Caco-2 (cell line): ENCODE measurements at regions not wholly inside any gene's neighbourhood (a gene's known extent, or its start where the extent isn't known, plus 50 kb on each side); places are given as distances from the start of the nearest gene placed in this dataset.

ENCODE experiments used
- BruUV-seq: library from RNA; stranded (reverse); fragments of 400-500 nt; replicated peaks from 2 replicates; lab custom pipeline; 2021; lab: Mats Ljungman, UMichigan
- CTCF ChIA-PET: fragments of 300-600 bp; sonication (Branson Sonifier 250); formaldehyde crosslinking; loops from one replicate; lab custom pipeline; 2022; ENCODE audit warnings: antibody characterized with exemption; lab: Charles Lee
- POLR2A ChIA-PET: fragments of 300-600 bp; sonication (Branson Sonifier 250); formaldehyde crosslinking; loops from one replicate; lab custom pipeline; 2022; ENCODE audit warnings: antibody characterized with exemption; lab: Charles Lee
- DNase-seq, 2 experiments: peaks; one replicate each; pipeline versions ENCODE4 v3.0.0 to v3.0.0-alpha.2; 2020 to 2022
- H3K27me3 ChIP-seq: replicated peaks from 2 replicates; pipeline ENCODE4 v1.6.0; 2011; ENCODE audit warnings: low read length; ENCODE audit not compliant: control insufficient read depth, insufficient read depth
- H3K36me3 ChIP-seq: 2 replicates; pipeline ENCODE4 v1.5.1; 2011; ENCODE audit warnings: low read length; ENCODE audit not compliant: control insufficient read depth, insufficient read depth
- H3K4me1 ChIP-seq: fragments of 250-450 bp; sonication (Bioruptor Pico); 2 replicates; pipeline ENCODE4 v1.5.1; 2020; ENCODE audit warnings: mild to moderate bottlenecking
- H3K4me3 ChIP-seq: 2 replicates; pipeline ENCODE4 v1.5.1; 2011; ENCODE audit warnings: low read depth, mild to moderate bottlenecking, control low read depth, low read length
- H3K9me3 ChIP-seq: fragments of 250-450 bp; sonication (Bioruptor Pico); 2 replicates; pipeline ENCODE4 v1.5.1; 2020; ENCODE audit warnings: mild to moderate bottlenecking, moderate library complexity
- H3K27ac Mint-ChIP-seq: one replicate; pipeline ENCODE4 v1.8.0; 2022; ENCODE audit warnings: mixed read lengths; ENCODE audit not compliant: unreplicated experiment
- H3K27me3 Mint-ChIP-seq: one replicate; pipeline ENCODE4 v1.8.0; 2022; ENCODE audit warnings: mixed read lengths; ENCODE audit not compliant: insufficient read depth, unreplicated experiment
- H3K36me3 Mint-ChIP-seq: one replicate; pipeline ENCODE4 v1.8.0; 2022; ENCODE audit warnings: mild to moderate bottlenecking, mixed read lengths; ENCODE audit not compliant: insufficient read depth, unreplicated experiment
- H3K4me1 Mint-ChIP-seq: one replicate; pipeline ENCODE4 v1.8.0; 2022; ENCODE audit warnings: low read depth, mixed read lengths; ENCODE audit not compliant: unreplicated experiment
- H3K4me3 Mint-ChIP-seq: one replicate; pipeline ENCODE4 v1.8.0; 2022; ENCODE audit warnings: mild to moderate bottlenecking, moderate library complexity, mixed read lengths; ENCODE audit not compliant: unreplicated experiment
- H3K9me3 Mint-ChIP-seq: one replicate; pipeline ENCODE4 v1.8.0; 2022; ENCODE audit warnings: mixed read lengths; ENCODE audit not compliant: unreplicated experiment
- intact Hi-C: fragments of 100-400 bp; cut with micrococcal nuclease; formaldehyde crosslinking; loops from one replicate; pipeline ENCODE4 v1.10.0; 2022; ENCODE audit not compliant: unreplicated experiment
- TF ChIP-seq, protein P1 (sequence below), 2 experiments: fragments of 200-600 bp in 1 of 2; IDR thresholded peaks; 1 replicate in 1 of 2; 2 replicates in 1 of 2; pipeline versions ENCODE4 v1.5.1 to v1.8.0; 2011 to 2022; ENCODE audit warnings: antibody characterized with exemption in 1 of 2, control low read depth in 1 of 2, inconsistent platforms in 1 of 2, low read depth in 1 of 2, low read length in 1 of 2, mild to moderate bottlenecking in 1 of 2, moderate library complexity in 1 of 2; ENCODE audit not compliant: insufficient read depth in 1 of 2, severe bottlenecking in 1 of 2, unreplicated experiment in 1 of 2

DNA sequence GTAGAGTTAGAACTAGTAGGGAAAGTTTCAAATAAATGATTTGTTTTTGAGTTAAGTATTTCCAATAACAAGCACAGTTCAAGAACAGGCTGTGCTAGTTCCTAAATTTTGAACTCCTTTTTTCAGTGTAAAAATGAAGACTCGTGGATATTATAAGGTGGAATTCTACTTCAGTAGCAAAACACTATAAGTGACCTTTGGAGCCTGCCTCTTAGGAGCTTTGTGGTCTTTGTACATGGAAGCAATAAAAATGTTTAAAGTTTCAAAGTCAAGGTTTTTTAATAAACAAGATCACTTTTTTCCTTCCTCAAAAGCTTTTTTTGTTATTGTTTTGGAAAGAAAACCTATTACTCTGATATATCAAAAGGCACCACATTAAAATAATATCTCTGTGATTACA lies 292.4 kb upstream of the VWC2 start:
- DNase-seq: no peak
- TF ChIP-seq, protein P1, sequence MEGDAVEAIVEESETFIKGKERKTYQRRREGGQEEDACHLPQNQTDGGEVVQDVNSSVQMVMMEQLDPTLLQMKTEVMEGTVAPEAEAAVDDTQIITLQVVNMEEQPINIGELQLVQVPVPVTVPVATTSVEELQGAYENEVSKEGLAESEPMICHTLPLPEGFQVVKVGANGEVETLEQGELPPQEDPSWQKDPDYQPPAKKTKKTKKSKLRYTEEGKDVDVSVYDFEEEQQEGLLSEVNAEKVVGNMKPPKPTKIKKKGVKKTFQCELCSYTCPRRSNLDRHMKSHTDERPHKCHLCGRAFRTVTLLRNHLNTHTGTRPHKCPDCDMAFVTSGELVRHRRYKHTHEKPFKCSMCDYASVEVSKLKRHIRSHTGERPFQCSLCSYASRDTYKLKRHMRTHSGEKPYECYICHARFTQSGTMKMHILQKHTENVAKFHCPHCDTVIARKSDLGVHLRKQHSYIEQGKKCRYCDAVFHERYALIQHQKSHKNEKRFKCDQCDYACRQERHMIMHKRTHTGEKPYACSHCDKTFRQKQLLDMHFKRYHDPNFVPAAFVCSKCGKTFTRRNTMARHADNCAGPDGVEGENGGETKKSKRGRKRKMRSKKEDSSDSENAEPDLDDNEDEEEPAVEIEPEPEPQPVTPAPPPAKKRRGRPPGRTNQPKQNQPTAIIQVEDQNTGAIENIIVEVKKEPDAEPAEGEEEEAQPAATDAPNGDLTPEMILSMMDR (IDR thresholded peaks at IDR 0.05; ENCODE audit: insufficient read depth in 1 of 2, low read depth in 1 of 2, low read length in 1 of 2, severe bottlenecking in 1 of 2, unreplicated experiment in 1 of 2): no peak
- ChIA-PET CTCF (no interaction called here), POLR2A (no interaction called here)
- H3K4me3 ChIP-seq: no peak overlapping the region
- no peaks in the 10 kb centered on the region for H3K36me3 Mint-ChIP-seq
- intact Hi-C loops: no loop called here
- peaks cover 19% of the 10 kb centered on the region for H3K27me3 Mint-ChIP-seq
- peaks cover 8% of the 10 kb centered on the region for H3K9me3 Mint-ChIP-seq
- H3K36me3 ChIP-seq: no peaks in the 10 kb centered on the region
- no peak overlapping the region for H3K27ac Mint-ChIP-seq
- H3K4me1 Mint-ChIP-seq: no peaks in the 10 kb centered on the region
- H3K27me3 ChIP-seq: no peaks in the 10 kb centered on the region
- no TSS peak for BruUV-seq
- no peak overlapping the region for H3K4me3 Mint-ChIP-seq
- peaks cover 6% of the 10 kb centered on the region; the same call in 1 of the 2 replicates for H3K4me1 ChIP-seq
- H3K9me3 ChIP-seq: no peaks in the 10 kb centered on the region

DNA sequence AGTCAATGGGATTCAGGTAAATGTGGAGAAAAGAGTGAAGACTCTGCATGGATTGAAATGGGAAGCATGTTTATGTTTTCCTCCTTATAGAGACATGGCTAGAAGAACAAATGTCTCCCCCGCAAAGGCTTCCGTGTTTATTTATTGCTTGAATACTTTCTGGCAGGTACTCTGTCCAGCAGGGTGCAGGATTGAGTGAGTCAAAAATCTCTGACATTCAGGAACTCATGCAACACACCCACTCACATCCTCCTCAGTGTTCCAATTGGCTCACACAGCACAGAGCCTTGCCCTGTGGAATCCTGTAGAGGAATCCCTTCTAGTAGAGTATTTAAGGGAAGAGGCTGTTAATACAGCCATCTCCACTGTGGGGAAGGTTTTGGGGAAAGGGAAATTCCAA lies 290.3 kb upstream of the VWC2 start:
- DNase-seq: peak; percentile 17 to 35

DNA sequence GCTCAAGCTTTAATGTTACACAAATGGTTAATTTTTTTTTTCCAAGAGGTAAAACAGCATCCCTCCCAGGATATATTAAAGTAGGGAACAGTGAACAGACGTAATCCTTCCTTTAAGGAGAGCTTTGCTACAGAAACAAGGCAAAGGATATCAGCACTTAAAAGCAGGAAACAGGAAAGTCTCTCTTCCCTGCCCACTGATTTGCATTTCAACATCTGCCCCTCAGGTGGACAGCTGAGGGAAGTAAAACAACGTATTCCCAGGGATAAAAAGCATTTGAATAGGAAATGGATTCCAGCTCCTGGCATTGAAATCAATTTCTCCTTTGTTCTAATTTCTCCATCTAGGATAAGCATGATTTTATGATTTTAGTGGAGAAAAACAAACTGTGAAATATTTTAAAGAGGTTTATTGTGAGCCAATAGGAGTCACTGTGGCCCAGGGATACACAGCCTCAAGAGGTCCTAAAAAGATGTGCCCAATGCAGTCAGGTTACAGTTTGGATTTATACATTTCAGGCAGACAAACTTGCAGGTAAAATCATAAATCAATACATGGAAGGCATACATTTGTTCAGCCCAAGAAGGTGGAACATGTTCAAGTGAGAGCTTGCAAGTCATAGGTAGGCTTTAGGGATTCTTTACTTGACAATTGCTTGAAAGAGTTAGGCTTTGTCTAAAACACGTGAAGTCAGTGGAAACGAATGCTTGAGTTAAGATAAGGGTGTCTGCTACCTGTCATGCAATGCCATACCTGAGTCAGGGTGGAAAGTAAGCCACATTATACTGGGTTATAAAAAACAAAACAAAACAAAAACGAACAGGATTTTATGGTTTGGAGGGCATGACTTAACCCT lies 286.2 kb upstream of the VWC2 start:
- POLR2A ChIA-PET: no interaction called here
- no peak overlapping the region for H3K4me3 Mint-ChIP-seq
- CTCF ChIA-PET: no interaction called here
- H3K4me3 ChIP-seq: no peak overlapping the region
- H3K27ac Mint-ChIP-seq: no peak overlapping the region
- H3K27me3 ChIP-seq: no peaks in the 10 kb centered on the region
- H3K4me1 ChIP-seq: no peaks in the 10 kb centered on the region
- no TSS peak for BruUV-seq
- H3K27me3 Mint-ChIP-seq: no peaks in the 10 kb centered on the region
- TF ChIP-seq, protein P1 (IDR thresholded peaks at IDR 0.05; ENCODE audit: insufficient read depth in 1 of 2, low read depth in 1 of 2, low read length in 1 of 2, severe bottlenecking in 1 of 2, unreplicated experiment in 1 of 2): no peak
- H3K4me1 Mint-ChIP-seq: no peaks in the 10 kb centered on the region
- H3K36me3 Mint-ChIP-seq: no peaks in the 10 kb centered on the region
- intact Hi-C loops: no loop called here
- DNase-seq: no peak
- no peaks in the 10 kb centered on the region for H3K36me3 ChIP-seq
- no peaks in the 10 kb centered on the region for H3K9me3 ChIP-seq
- H3K9me3 Mint-ChIP-seq: no peaks in the 10 kb centered on the region

More for the DNA sequence above, 290.3 kb upstream of the VWC2 start:
- POLR2A ChIA-PET: no interaction called here
- BruUV-seq: no TSS peak
- TF ChIP-seq, protein P1 (IDR thresholded peaks at IDR 0.05; ENCODE audit: insufficient read depth in 1 of 2, low read depth in 1 of 2, low read length in 1 of 2, severe bottlenecking in 1 of 2, unreplicated experiment in 1 of 2): peak; percentile 26 to 47
- Histone ChIP-seq H3K27me3 (no peaks in the 10 kb centered on the region), H3K4me1 (peaks cover 6% of the 10 kb centered on the region; the same call in 1 of the 2 replicates), H3K9me3 (no peaks in the 10 kb centered on the region), H3K36me3 (no peaks in the 10 kb centered on the region), H3K4me3 (no peak overlapping the region)
- intact Hi-C loops: loop anchor here (1.0 kb wide), 2 partner anchors 308 to 369 kb away; no protein-coding TSS in a partner anchor
- Mint-ChIP-seq H3K36me3 (no peaks in the 10 kb centered on the region), H3K4me1 (no peaks in the 10 kb centered on the region), H3K4me3 (no peak overlapping the region), H3K9me3 (peaks cover 8% of the 10 kb centered on the region), H3K27me3 (peaks cover 7% of the 10 kb centered on the region), H3K27ac (no peak overlapping the region)
- CTCF ChIA-PET: no interaction called here
